Testis (tissue), 2 donors: ENCODE measurements at regions not wholly inside any gene's neighbourhood (a gene's known extent, or its start where the extent isn't known, plus 50 kb on each side); places are given as distances from the start of the nearest gene placed in this dataset.

Experiments
- DNase-seq: peaks from one replicate; pipeline ENCODE4 v3.0.0-alpha.2; 2019
- H3K27ac ChIP-seq, 2 donors: fragments of 200-600 bp; sonication (generic); one replicate each; pipeline ENCODE4 v1.5.1; 2019
- H3K27me3 ChIP-seq: fragments of 200-600 bp; sonication (generic); one replicate; pipeline ENCODE4 v1.5.1; 2019
- H3K36me3 ChIP-seq: fragments of 200-600 bp; sonication (generic); one replicate; pipeline ENCODE4 v1.5.1; 2017; ENCODE audit warnings: low read depth; ENCODE audit errors: missing control alignments
- H3K4me1 ChIP-seq: fragments of 200-600 bp; sonication (generic); one replicate; pipeline ENCODE4 v1.5.1; 2019
- H3K4me3 ChIP-seq, 2 donors: fragments of 200-600 bp; sonication (generic); one replicate each; pipeline ENCODE4 v1.5.1; 2017 to 2019
- H3K9me3 ChIP-seq: fragments of 200-600 bp; sonication (generic); one replicate; pipeline ENCODE4 v1.5.1; 2017
- POLR2A ChIP-seq: fragments of 450-650 bp; IDR thresholded peaks from one replicate; pipeline ENCODE4 v1.6.1; 2017; ENCODE audit warnings: antibody characterized with exemption, mild to moderate bottlenecking, moderate library complexity
- WGBS, 2 donors: methylation state at CpG; one replicate each; pipeline ENCODE4 v1.1.5; 2018; 5-methylcytosine and 5-hydroxymethylcytosine counted together
- intact Hi-C: fragments of 100-400 bp; cut with DNase I; formaldehyde crosslinking; loops from one replicate; pipeline ENCODE4 v1.15.1; 2023; ENCODE audit warnings: low total_unique reads
- TF ChIP-seq, protein P1 (sequence below), 3 experiments: fragments of 450-650 bp in 2 of 3; fragments of 200-600 bp in 1 of 3; sonication (generic) in 1 of 3; IDR thresholded peaks; one replicate each; pipeline ENCODE4 v1.5.1; 2016 to 2019; ENCODE audit warnings: antibody characterized with exemption in 3 of 3, mild to moderate bottlenecking in 2 of 3, moderate library complexity in 1 of 3

DNA sequence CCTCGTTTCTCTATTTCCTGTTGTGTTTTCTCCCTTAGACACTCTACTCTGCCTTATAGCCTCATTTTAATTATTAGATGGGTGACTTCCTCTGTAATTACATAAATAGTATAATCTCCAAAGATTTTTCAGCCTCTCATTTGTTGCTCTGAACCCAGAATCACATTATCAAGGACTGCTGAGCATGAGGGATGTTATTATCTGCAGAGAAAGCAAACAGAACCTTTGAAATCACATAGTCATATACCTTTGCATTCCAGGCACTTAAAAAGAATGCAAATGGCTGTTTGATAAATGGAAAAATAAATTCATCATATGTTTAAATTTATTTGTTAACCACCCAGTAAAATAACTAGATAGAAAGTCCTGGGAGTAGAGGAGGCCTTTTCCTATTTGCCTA lies 305.1 kb upstream of the PPP1R2C start:
- Histone ChIP-seq H3K4me3 (no peak overlapping the region), H3K4me1 (no peaks in the 10 kb centered on the region), H3K36me3 (no peaks in the 10 kb centered on the region), H3K9me3 (no peaks in the 10 kb centered on the region), H3K27me3 (no peaks in the 10 kb centered on the region), H3K27ac (no peak overlapping the region)
- no peak for DNase-seq
- intact Hi-C loops, result no loop called here
- 79 to 80% methylated on average over 1 of the region's 1 CpG for WGBS, 2 donors
- no peak for TF ChIP-seq POLR2A
- TF ChIP-seq, protein P1, sequence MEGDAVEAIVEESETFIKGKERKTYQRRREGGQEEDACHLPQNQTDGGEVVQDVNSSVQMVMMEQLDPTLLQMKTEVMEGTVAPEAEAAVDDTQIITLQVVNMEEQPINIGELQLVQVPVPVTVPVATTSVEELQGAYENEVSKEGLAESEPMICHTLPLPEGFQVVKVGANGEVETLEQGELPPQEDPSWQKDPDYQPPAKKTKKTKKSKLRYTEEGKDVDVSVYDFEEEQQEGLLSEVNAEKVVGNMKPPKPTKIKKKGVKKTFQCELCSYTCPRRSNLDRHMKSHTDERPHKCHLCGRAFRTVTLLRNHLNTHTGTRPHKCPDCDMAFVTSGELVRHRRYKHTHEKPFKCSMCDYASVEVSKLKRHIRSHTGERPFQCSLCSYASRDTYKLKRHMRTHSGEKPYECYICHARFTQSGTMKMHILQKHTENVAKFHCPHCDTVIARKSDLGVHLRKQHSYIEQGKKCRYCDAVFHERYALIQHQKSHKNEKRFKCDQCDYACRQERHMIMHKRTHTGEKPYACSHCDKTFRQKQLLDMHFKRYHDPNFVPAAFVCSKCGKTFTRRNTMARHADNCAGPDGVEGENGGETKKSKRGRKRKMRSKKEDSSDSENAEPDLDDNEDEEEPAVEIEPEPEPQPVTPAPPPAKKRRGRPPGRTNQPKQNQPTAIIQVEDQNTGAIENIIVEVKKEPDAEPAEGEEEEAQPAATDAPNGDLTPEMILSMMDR (IDR thresholded peaks at IDR 0.05), result no peak

DNA sequence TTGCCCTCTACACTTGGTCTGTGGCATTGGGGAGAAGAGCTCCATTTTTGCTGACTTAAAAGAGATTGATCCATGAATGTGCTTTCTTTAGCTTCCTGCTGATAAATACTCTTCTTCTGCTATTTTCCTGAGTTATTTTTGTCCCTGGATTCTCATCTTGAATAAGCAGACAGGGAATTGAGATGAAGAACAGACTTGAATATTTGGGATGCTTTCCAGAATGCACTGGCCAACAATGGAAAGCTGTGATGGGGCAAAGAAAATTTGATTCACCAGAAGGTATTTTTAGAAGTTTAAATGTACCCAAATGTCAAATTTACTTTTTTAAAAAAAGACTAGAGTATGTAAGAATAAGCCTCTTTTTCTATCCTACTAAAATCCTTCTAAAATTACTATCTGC lies 309.9 kb upstream of the PPP1R2C start:
- DNase-seq, result no peak
- no peaks in the 10 kb centered on the region for H3K9me3 ChIP-seq
- H3K4me3 ChIP-seq, result no peak overlapping the region
- no peaks in the 10 kb centered on the region for H3K36me3 ChIP-seq
- H3K27me3 ChIP-seq, result no peaks in the 10 kb centered on the region
- intact Hi-C loops, result no loop called here
- TF ChIP-seq, protein P1 (IDR thresholded peaks at IDR 0.05), result no peak
- TF ChIP-seq POLR2A, result no peak
- no peak overlapping the region for H3K27ac ChIP-seq
- H3K4me1 ChIP-seq, result no peaks in the 10 kb centered on the region

DNA sequence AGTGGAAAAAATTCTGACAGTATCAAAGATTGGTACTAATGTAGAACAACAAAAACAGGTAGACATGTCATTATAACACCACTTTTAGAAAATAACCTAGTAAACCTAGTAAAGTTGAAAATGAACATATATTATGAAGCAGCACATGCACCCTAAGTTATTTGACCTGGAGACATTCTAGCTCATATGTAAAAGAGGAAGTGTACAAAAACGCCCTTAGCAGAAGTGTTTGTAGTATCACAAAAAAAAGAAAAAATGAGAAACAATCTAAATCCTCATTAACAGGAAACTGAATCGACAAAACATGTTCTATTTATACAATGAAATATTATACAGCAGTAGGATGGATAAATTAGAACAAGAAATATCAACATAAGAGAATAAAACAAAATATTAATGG lies 318.9 kb upstream of the PPP1R2C start:
- no peak for DNase-seq
- intact Hi-C loops, result no loop called here
- Histone ChIP-seq H3K9me3 (no peaks in the 10 kb centered on the region), H3K27me3 (no peaks in the 10 kb centered on the region), H3K36me3 (no peaks in the 10 kb centered on the region), H3K27ac (no peak overlapping the region), H3K4me3 (no peak overlapping the region), H3K4me1 (no peaks in the 10 kb centered on the region)
- TF ChIP-seq, protein P1 (IDR thresholded peaks at IDR 0.05), result no peak
- TF ChIP-seq POLR2A, result no peak
- WGBS, 2 donors, result 73 to 77% methylated on average over 2 of the region's 2 CpGs

DNA sequence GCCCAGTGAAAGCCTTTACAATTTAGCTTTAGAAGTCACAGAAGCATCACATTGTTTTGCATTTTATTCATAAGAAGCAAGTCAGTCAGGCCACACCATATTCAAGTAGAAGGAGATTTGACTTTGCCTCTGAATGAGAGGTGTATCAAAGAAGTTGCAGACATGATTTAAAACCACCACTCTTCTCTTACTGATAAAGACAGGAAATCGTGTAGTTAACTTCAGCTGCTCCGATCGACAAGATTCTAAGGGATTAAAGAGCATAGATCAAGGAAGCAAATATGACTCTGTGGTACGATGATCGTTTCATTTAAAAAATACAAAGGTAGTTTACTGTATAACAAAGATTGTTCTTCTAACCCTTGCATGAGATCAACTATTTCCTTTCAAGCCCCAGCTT lies 328.0 kb upstream of the PPP1R2C start:
- Histone ChIP-seq H3K9me3 (no peaks in the 10 kb centered on the region), H3K4me3 (no peak overlapping the region), H3K4me1 (no peaks in the 10 kb centered on the region), H3K27me3 (no peaks in the 10 kb centered on the region), H3K36me3 (no peaks in the 10 kb centered on the region), H3K27ac (no peak overlapping the region)
- TF ChIP-seq POLR2A, result no peak
- TF ChIP-seq, protein P1 (IDR thresholded peaks at IDR 0.05), result no peak
- 70 to 71% methylated on average over 5 of the region's 5 CpGs for WGBS, 2 donors
- intact Hi-C loops, result no loop called here
- no peak for DNase-seq

DNA sequence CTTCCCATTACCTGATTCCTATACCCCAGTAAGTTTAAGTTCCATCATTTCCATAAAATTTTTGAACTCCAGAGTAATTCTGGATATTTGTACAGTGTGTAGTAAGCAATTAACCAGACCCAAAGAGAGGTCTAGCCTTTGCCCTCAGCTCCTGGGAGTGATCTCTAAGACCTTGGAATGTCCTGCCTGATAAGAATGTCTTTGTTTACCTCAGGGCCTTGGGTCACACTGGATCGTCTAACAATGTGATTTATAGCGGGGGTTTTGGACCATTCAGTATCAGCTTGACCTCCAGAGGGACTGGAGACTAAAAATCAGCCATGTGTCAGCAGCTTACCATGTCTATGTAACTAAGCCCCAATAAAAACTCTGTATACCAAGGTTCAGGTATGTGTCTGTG lies 330.9 kb upstream of the PPP1R2C start:
- intact Hi-C loops, result no loop called here
- TF ChIP-seq POLR2A, result no peak
- TF ChIP-seq, protein P1 (IDR thresholded peaks at IDR 0.05), result no peak
- Histone ChIP-seq H3K4me3 (no peak overlapping the region), H3K4me1 (no peaks in the 10 kb centered on the region), H3K27me3 (no peaks in the 10 kb centered on the region), H3K9me3 (no peaks in the 10 kb centered on the region), H3K36me3 (no peaks in the 10 kb centered on the region), H3K27ac (no peak overlapping the region)
- WGBS, 2 donors, result 43 to 59% methylated on average over 2 of the region's 2 CpGs
- DNase-seq, result no peak
